ENCODE measurements at regions not wholly inside any gene's neighbourhood (a gene's known extent, or its start where the extent isn't known, plus 50 kb on each side); places are given as distances from the start of the nearest gene placed in this dataset.

DNA sequence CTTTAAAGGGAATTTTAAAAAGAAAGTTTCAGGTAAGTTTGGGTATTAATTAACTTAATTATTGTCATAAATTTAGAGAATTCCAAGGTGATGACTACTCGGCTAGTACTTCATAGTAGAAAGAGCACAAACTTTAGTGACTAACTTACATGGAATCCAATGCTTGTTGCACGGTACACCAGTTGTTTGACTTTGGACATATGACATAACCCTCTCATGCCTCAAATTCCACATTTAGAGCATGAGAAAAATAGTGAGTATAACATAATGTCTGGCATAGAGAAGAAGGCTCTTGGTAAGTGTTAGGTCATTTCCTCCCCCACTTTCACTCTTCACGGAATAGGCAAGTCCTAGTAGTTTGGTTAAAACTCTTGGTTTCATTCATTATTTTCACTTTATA, 1249.4 kb upstream of the SLC10A2 start:
- TF ChIP-seq, protein P1, sequence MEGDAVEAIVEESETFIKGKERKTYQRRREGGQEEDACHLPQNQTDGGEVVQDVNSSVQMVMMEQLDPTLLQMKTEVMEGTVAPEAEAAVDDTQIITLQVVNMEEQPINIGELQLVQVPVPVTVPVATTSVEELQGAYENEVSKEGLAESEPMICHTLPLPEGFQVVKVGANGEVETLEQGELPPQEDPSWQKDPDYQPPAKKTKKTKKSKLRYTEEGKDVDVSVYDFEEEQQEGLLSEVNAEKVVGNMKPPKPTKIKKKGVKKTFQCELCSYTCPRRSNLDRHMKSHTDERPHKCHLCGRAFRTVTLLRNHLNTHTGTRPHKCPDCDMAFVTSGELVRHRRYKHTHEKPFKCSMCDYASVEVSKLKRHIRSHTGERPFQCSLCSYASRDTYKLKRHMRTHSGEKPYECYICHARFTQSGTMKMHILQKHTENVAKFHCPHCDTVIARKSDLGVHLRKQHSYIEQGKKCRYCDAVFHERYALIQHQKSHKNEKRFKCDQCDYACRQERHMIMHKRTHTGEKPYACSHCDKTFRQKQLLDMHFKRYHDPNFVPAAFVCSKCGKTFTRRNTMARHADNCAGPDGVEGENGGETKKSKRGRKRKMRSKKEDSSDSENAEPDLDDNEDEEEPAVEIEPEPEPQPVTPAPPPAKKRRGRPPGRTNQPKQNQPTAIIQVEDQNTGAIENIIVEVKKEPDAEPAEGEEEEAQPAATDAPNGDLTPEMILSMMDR (IDR thresholded peaks at IDR 0.05), result no peak
- TF ChIP-seq POLR2A (IDR thresholded peaks at IDR 0.05), result no peak
